Stimulated activated CD8-positive, alpha-beta memory T cell treated with anti-CD3 and anti-CD28 coated beads, Interleukin-4, amount 100 ng/mL, for 1 hour (primary cell): ENCODE measurements at regions not wholly inside any gene's neighbourhood (a gene's known extent, or its start where the extent isn't known, plus 50 kb on each side); places are given as distances from the start of the nearest gene placed in this dataset.
"Not testable (repeated sequence)": the region's sequence is repeated elsewhere in the genome, so short reads cannot be mapped to it uniquely, and the experiment has no call there.

ENCODE experiments used
- DNase-seq, 2 donors: peaks; one replicate each; pipeline ENCODE4 v3.0.0-alpha.2; 2020; ENCODE audit warnings: low read depth in 2 of 2, low spot score in 1 of 2

- DNase-seq: no peak
Measured at GRCh38 chr5:157961176-157961575, 102.2 kb upstream of the CLINT1 start.

GRCh38 chr5:157959370-157959769, 100.4 kb upstream of the CLINT1 start:
- DNase-seq: no peak

- no peak for DNase-seq
Measured at GRCh38 chr5:157956271-157956885, 97.4 kb upstream of the CLINT1 start.

- no peak for DNase-seq
Measured at GRCh38 chr5:157955541-157956172, 96.7 kb upstream of the CLINT1 start.

- no peak for DNase-seq
Measured at GRCh38 chr5:157952374-157952685, 93.4 kb upstream of the CLINT1 start.

GRCh38 chr5:157951673-157952373, 92.9 kb upstream of the CLINT1 start:
- DNase-seq: no peak

- DNase-seq: no peak
Measured at GRCh38 chr5:157949520-157949919, 90.6 kb upstream of the CLINT1 start.

GRCh38 chr5:157948738-157949410, 89.9 kb upstream of the CLINT1 start:
- peak; percentile 44 to 62 for DNase-seq

- DNase-seq: no peak
Measured at GRCh38 chr5:157947156-157947555, 88.2 kb upstream of the CLINT1 start.

GRCh38 chr5:157945822-157946221, 86.9 kb upstream of the CLINT1 start:
- DNase-seq: not testable (repeated sequence)

GRCh38 chr5:157944938-157945337, 86.0 kb upstream of the CLINT1 start:
- DNase-seq: no peak

GRCh38 chr5:157944077-157944633, 85.2 kb upstream of the CLINT1 start:
- DNase-seq: no peak

GRCh38 chr5:157942595-157942994, 83.7 kb upstream of the CLINT1 start:
- DNase-seq: no peak

- no peak for DNase-seq
Measured at GRCh38 chr5:157941616-157942015, 82.7 kb upstream of the CLINT1 start.

- not testable (repeated sequence) for DNase-seq
Measured at GRCh38 chr5:157938101-157938500, 79.2 kb upstream of the CLINT1 start.

GRCh38 chr5:157936776-157937501, 78.0 kb upstream of the CLINT1 start:
- DNase-seq: not testable (repeated sequence)

- no peak for DNase-seq
Measured at GRCh38 chr5:157934600-157934999, 75.7 kb upstream of the CLINT1 start.

- DNase-seq: no peak
Measured at GRCh38 chr5:157933005-157933404, 74.1 kb upstream of the CLINT1 start.

- DNase-seq: no peak
Measured at GRCh38 chr5:157930710-157931109, 71.8 kb upstream of the CLINT1 start.

- DNase-seq: no peak
Measured at GRCh38 chr5:157926977-157927376, 68.0 kb upstream of the CLINT1 start.
